Natural killer cell (primary cell): ENCODE measurements at regions not wholly inside any gene's neighbourhood (a gene's known extent, or its start where the extent isn't known, plus 50 kb on each side); places are given as distances from the start of the nearest gene placed in this dataset.

Experiments
- ATAC-seq, 3 donors: fragments of 150-1000 bp in 2 of 3; fragments of 200-7000 bp in 1 of 3; cut with Tn5 transposase; 1 replicate in 1 of 3; 2 replicates in 2 of 3; pipeline ENCODE4 v1.10.0; 2021; ENCODE audit warnings: mild to moderate bottlenecking in 2 of 3, moderate library complexity in 2 of 3
- DNase-seq, 2 donors: peaks; one replicate each; pipeline versions ENCODE4 v3.0.0 to v3.0.0-alpha.2; 2013 to 2021; ENCODE audit warnings: mixed read lengths in 1 of 2
- H3K27ac ChIP-seq: one replicate; pipeline ENCODE4 v1.5.1; 2013; ENCODE audit warnings: mild to moderate bottlenecking, low read length
- H3K27me3 ChIP-seq: one replicate; pipeline ENCODE4 v1.6.1; 2013; ENCODE audit warnings: low read length; ENCODE audit not compliant: control insufficient read depth, insufficient read depth
- H3K36me3 ChIP-seq: one replicate; pipeline ENCODE4 v1.6.1; 2013; ENCODE audit warnings: low read length; ENCODE audit not compliant: control insufficient read depth, insufficient read depth
- H3K4me1 ChIP-seq: one replicate; pipeline ENCODE4 v1.6.1; 2013; ENCODE audit warnings: low read length; ENCODE audit not compliant: control insufficient read depth, insufficient read depth
- H3K4me3 ChIP-seq: one replicate; pipeline ENCODE4 v1.5.1; 2013; ENCODE audit warnings: low read length
- H3K9me3 ChIP-seq: one replicate; pipeline ENCODE4 v1.6.1; 2013; ENCODE audit warnings: low read length; ENCODE audit not compliant: control insufficient read depth, insufficient read depth
- H3K27ac Mint-ChIP-seq, 2 donors: one replicate each; pipeline ENCODE4 v1.8.0; 2022; ENCODE audit warnings: mild to moderate bottlenecking in 2 of 2, mixed read lengths in 2 of 2, moderate library complexity in 1 of 2
- H3K27me3 Mint-ChIP-seq, 2 donors: one replicate each; pipeline ENCODE4 v1.8.0; 2022; ENCODE audit warnings: low read depth in 2 of 2, mixed read lengths in 2 of 2
- H3K36me3 Mint-ChIP-seq: one replicate; pipeline ENCODE4 v1.8.0; 2022; ENCODE audit warnings: mixed read lengths
- H3K4me1 Mint-ChIP-seq, 2 donors: one replicate each; pipeline ENCODE4 v1.8.0; 2022; ENCODE audit warnings: mixed read lengths in 2 of 2
- H3K4me3 Mint-ChIP-seq: one replicate; pipeline ENCODE4 v1.8.0; 2022; ENCODE audit warnings: mild to moderate bottlenecking, moderate library complexity, mixed read lengths
- H3K9me3 Mint-ChIP-seq, 2 donors: one replicate each; pipeline ENCODE4 v1.8.0; 2022; ENCODE audit warnings: mixed read lengths in 2 of 2
- CTCF ChIP-seq: fragments of 200-600 bp; IDR thresholded peaks from one replicate; pipeline ENCODE4 v1.8.0; 2022; ENCODE audit warnings: antibody characterized with exemption
- WGBS: methylation state at CpG from one replicate; pipeline ENCODE4 v1.1.7; 2013; ENCODE audit warnings: missing lambda C conversion rate; ENCODE audit not compliant: insufficient coverage; 5-methylcytosine and 5-hydroxymethylcytosine counted together
- intact Hi-C: fragments of 100-400 bp; cut with micrococcal nuclease; formaldehyde crosslinking; loops from one replicate; pipeline ENCODE4 v1.14.2; 2022

GRCh38 chr10:105615715-105616365 is 974.8 kb downstream of the SORCS3 start:
- TF ChIP-seq CTCF = no peak
- intact Hi-C loops = no loop called here
- no peaks in the 10 kb centered on the region for H3K27me3 Mint-ChIP-seq

GRCh38 chr10:105611244-105611798 is 970.2 kb downstream of the SORCS3 start:
- Mint-ChIP-seq H3K4me3 (no peak overlapping the region), H3K4me1 (no peaks in the 10 kb centered on the region), H3K27ac (no peak overlapping the region), H3K36me3 (no peaks in the 10 kb centered on the region), H3K27me3 (no peaks in the 10 kb centered on the region), H3K9me3 (peaks cover 8 to 16% of the 10 kb centered on the region in 2 donors)
- Histone ChIP-seq H3K36me3 (no peaks in the 10 kb centered on the region), H3K4me3 (no peak overlapping the region), H3K9me3 (peaks cover 3% of the 10 kb centered on the region), H3K27me3 (no peaks in the 10 kb centered on the region), H3K27ac (no peak overlapping the region), H3K4me1 (no peaks in the 10 kb centered on the region)
- TF ChIP-seq CTCF = no peak
- ATAC-seq (no peak), DNase-seq (no peak)
- intact Hi-C loops = no loop called here

More at GRCh38 chr10:105615715-105616365, 974.8 kb downstream of the SORCS3 start:
- no peak overlapping the region for H3K27ac Mint-ChIP-seq
- ATAC-seq = no peak
- H3K4me3 Mint-ChIP-seq = no peak overlapping the region
- H3K36me3 Mint-ChIP-seq = no peaks in the 10 kb centered on the region
- no peak for DNase-seq
- H3K27me3 ChIP-seq = no peaks in the 10 kb centered on the region
- WGBS = 72% methylated on average over 4 of the region's 4 CpGs
- no peak overlapping the region for H3K4me3 ChIP-seq
- no peaks in the 10 kb centered on the region for H3K4me1 ChIP-seq
- no peaks in the 10 kb centered on the region for H3K36me3 ChIP-seq
- H3K9me3 Mint-ChIP-seq = peaks cover 17 to 22% of the 10 kb centered on the region in 2 donors
- H3K4me1 Mint-ChIP-seq = no peaks in the 10 kb centered on the region
- H3K9me3 ChIP-seq = no peaks in the 10 kb centered on the region
- no peak overlapping the region for H3K27ac ChIP-seq

- H3K27ac Mint-ChIP-seq = no peak overlapping the region
- Histone ChIP-seq H3K4me3 (no peak overlapping the region), H3K27ac (no peak overlapping the region), H3K4me1 (no peaks in the 10 kb centered on the region), H3K9me3 (peaks cover 6% of the 10 kb centered on the region), H3K36me3 (no peaks in the 10 kb centered on the region), H3K27me3 (no peaks in the 10 kb centered on the region)
- TF ChIP-seq CTCF = no peak
- H3K27me3 Mint-ChIP-seq = no peaks in the 10 kb centered on the region
- H3K36me3 Mint-ChIP-seq = no peaks in the 10 kb centered on the region
- intact Hi-C loops = no loop called here
- H3K4me1 Mint-ChIP-seq = no peaks in the 10 kb centered on the region
- H3K9me3 Mint-ChIP-seq = peaks cover 8 to 16% of the 10 kb centered on the region in 2 donors
- WGBS = no CpG with 5 or more reads among the region's 1 CpG
- ATAC-seq = no peak
- H3K4me3 Mint-ChIP-seq = no peak overlapping the region
- DNase-seq = no peak
Observed at GRCh38 chr10:105609451-105609850, 968.4 kb downstream of the SORCS3 start.

- Histone ChIP-seq H3K27ac (no peak overlapping the region), H3K36me3 (no peaks in the 10 kb centered on the region), H3K27me3 (no peaks in the 10 kb centered on the region), H3K9me3 (peaks cover 7% of the 10 kb centered on the region), H3K4me1 (no peaks in the 10 kb centered on the region), H3K4me3 (no peak overlapping the region)
- DNase-seq = no peak
- no peaks in the 10 kb centered on the region for H3K36me3 Mint-ChIP-seq
- TF ChIP-seq CTCF = no peak
- no peak overlapping the region for H3K27ac Mint-ChIP-seq
- H3K27me3 Mint-ChIP-seq = no peaks in the 10 kb centered on the region
- no peaks in the 10 kb centered on the region for H3K4me1 Mint-ChIP-seq
- intact Hi-C loops = no loop called here
- H3K9me3 Mint-ChIP-seq = peaks cover 10 to 13% of the 10 kb centered on the region in 2 donors
- ATAC-seq = no peak
- H3K4me3 Mint-ChIP-seq = no peak overlapping the region
Observed at GRCh38 chr10:105605918-105606317, 964.8 kb downstream of the SORCS3 start.
